ENCODE measurements at regions not wholly inside any gene's neighbourhood (a gene's known extent, or its start where the extent isn't known, plus 50 kb on each side); places are given as distances from the start of the nearest gene placed in this dataset.

DNA sequence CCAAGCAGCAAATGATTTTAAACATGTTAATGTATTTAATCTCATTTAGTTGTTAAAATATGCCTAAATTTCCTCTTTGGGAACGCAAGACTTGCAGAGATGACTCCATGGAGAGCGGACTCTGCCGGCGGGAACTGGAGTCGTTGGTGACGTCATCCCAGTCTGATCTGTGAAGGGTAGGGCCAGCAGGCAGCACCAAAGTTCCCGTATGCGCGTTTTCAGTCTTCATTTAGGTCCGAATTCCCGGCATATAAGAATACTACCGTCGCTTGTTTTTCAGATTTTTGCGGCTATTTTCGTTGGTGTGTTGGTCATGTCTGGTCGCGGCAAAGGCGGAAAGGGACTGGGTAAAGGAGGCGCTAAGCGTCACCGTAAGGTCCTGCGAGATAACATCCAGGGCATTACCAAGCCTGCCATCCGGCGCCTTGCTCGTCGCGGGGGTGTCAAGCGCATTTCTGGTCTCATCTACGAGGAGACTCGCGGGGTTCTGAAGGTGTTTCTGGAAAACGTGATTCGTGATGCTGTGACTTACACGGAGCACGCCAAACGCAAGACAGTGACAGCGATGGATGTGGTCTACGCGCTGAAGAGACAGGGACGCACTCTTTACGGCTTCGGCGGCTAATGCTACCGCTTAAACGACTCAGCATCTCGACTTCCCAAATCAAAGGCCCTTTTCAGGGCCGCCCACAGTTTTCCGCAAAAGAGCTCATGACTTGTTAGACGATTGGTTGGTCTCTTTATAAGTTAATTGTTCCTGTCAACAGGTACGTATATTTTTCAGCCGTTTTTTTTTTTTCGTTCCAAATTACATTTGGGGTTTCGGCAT lies 117.3 kb downstream of the HFE start:
- peak; percentile 87 for DNase-seq (ENCODE audit: low spot score)
- Mint-ChIP-seq H3K9me3 (ENCODE audit: unreplicated experiment) (no peaks in the 10 kb centered on the region), H3K4me1 (ENCODE audit: unreplicated experiment) (peaks cover 17% of the 10 kb centered on the region), H3K27me3 (ENCODE audit: unreplicated experiment) (peaks cover 9% of the 10 kb centered on the region), H3K36me3 (ENCODE audit: low read depth, unreplicated experiment) (peaks cover 3% of the 10 kb centered on the region), H3K4me3 (ENCODE audit: unreplicated experiment) (no peak overlapping the region), H3K27ac (ENCODE audit: unreplicated experiment) (no peak overlapping the region)
- TF ChIP-seq, protein P1, sequence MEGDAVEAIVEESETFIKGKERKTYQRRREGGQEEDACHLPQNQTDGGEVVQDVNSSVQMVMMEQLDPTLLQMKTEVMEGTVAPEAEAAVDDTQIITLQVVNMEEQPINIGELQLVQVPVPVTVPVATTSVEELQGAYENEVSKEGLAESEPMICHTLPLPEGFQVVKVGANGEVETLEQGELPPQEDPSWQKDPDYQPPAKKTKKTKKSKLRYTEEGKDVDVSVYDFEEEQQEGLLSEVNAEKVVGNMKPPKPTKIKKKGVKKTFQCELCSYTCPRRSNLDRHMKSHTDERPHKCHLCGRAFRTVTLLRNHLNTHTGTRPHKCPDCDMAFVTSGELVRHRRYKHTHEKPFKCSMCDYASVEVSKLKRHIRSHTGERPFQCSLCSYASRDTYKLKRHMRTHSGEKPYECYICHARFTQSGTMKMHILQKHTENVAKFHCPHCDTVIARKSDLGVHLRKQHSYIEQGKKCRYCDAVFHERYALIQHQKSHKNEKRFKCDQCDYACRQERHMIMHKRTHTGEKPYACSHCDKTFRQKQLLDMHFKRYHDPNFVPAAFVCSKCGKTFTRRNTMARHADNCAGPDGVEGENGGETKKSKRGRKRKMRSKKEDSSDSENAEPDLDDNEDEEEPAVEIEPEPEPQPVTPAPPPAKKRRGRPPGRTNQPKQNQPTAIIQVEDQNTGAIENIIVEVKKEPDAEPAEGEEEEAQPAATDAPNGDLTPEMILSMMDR (IDR thresholded peaks at IDR 0.05; ENCODE audit: unreplicated experiment): no peak

DNA sequence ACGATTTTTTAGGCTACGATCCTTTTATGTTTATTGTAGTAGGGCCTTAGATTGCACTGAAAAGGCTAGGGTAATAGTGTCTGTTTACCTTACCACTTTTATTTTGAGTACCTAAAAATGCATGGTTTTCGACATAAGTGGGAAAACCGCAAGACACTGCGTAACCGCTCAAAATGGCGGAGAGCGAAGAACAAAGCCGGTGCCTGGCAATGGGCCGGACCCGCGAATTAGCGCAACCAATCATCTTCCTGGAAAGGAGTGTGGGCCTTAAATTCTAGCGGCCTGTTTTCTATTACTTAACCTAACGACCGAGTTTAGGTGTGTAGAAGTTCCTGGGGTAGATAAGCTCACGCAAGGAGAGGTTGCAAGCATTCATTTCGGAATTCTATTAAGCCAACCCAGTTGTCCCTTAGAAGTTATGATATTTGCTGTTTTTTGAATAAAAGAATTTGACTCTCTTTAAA lies 118.0 kb downstream of the HFE start:
- peak; percentile 72 for DNase-seq (ENCODE audit: low spot score)
- Mint-ChIP-seq H3K27ac (ENCODE audit: unreplicated experiment) (no peak overlapping the region), H3K36me3 (ENCODE audit: low read depth, unreplicated experiment) (peaks cover 3% of the 10 kb centered on the region), H3K4me3 (ENCODE audit: unreplicated experiment) (no peak overlapping the region), H3K4me1 (ENCODE audit: unreplicated experiment) (peaks cover 11% of the 10 kb centered on the region), H3K27me3 (ENCODE audit: unreplicated experiment) (peaks cover 9% of the 10 kb centered on the region), H3K9me3 (ENCODE audit: unreplicated experiment) (no peaks in the 10 kb centered on the region)
- TF ChIP-seq, protein P1 (IDR thresholded peaks at IDR 0.05; ENCODE audit: unreplicated experiment): no peak

DNA sequence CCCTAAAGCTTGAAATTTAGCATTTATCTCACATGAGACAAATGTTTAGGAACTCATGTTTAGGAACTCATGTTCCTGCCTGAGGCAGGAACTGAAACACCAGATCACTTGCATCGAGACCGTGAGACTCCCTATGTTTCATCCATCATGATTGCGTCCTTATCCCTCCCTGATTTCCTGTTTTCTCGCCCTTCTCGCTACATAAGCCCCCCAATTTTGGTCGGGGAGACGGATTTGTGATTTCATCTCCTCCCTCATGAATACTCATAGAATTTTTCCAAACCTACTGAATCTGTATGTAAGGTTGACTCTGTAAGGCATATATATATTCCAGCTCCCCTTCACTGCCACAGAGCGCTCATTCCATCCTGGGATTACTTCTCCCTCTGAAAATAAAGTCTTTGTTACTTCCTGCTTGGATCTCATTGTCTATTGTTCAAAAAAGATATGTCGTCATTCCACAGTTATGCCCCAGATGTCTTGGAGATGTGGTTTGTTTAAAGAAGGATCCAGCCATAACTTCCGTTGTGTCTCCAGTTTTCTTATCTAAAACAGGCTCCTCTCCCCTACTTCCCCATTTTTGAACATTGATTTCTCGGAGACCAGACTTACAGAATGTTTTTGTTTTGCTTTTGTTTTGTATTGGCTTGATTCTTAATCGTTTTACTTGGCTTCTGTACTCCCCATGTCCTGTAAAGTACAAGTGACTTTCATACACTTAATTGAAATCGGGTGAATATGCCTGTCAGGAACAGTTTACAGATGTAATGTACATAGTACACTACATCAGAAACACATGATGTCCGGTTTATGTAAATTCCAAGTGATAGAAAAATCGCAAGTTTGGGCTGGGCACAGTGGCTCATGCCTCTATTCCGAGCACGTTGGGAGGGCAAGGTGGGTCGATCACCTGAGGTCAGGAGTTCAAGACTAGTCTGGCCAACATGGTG lies 118.7 kb downstream of the HFE start:
- Mint-ChIP-seq H3K4me3 (ENCODE audit: unreplicated experiment) (no peak overlapping the region), H3K9me3 (ENCODE audit: unreplicated experiment) (no peaks in the 10 kb centered on the region), H3K36me3 (ENCODE audit: low read depth, unreplicated experiment) (peaks cover 3% of the 10 kb centered on the region), H3K27ac (ENCODE audit: unreplicated experiment) (no peak overlapping the region), H3K4me1 (ENCODE audit: unreplicated experiment) (peaks cover 11% of the 10 kb centered on the region), H3K27me3 (ENCODE audit: unreplicated experiment) (peaks cover 9% of the 10 kb centered on the region)
- TF ChIP-seq, protein P1 (IDR thresholded peaks at IDR 0.05; ENCODE audit: unreplicated experiment): no peak
- DNase-seq (ENCODE audit: low spot score): no peak

DNA sequence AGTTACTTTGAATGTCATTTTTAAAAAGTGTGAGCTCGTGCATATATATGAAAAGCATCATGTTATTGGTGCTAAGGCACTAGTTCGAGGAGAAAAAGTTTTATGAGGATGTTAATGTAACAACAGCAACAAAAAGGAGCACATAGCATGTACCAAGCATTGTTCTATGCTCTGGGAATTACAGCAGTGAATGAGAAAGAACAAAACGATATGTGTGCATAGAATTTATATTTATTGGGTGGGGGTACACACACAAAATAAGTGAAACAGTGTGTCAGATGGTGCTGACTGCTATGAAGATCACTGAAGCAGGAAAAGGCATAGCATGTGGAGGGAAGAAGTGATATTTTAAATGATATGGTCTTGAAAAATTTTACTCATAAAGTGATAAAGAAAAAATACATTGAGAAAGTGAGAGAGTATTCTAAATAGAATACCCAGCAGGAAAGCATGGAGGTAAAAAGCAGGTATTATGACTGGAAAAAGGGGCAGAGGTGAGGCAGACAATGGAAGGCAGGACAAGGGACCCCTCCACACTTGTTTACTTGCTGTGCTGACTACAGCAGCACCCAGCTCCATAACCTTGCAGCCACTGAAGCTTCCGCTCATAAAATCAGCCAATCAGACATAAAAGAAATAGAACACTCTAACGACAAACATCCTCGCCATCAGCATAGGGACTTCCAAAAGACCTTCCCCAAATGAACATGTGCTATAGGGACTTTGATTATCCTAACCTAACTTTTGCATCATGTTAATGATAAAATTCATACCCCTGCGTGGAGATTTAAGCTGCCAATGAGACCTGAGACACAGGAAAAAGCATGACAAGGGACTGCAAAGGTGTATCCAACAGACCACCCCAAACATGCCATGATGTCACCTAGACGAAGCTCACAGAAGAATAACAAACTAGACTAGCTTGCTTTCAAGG lies 119.9 kb downstream of the HFE start:
- peak overlapping the region; percentile 54 for H3K4me3 Mint-ChIP-seq (ENCODE audit: unreplicated experiment)
- peaks cover 9% of the 10 kb centered on the region for H3K27me3 Mint-ChIP-seq (ENCODE audit: unreplicated experiment)
- H3K27ac Mint-ChIP-seq (ENCODE audit: unreplicated experiment): no peak overlapping the region
- no peak for DNase-seq (ENCODE audit: low spot score)
- peaks cover 8% of the 10 kb centered on the region for H3K4me1 Mint-ChIP-seq (ENCODE audit: unreplicated experiment)
- TF ChIP-seq, protein P1 (IDR thresholded peaks at IDR 0.05; ENCODE audit: unreplicated experiment): no peak
- H3K9me3 Mint-ChIP-seq (ENCODE audit: unreplicated experiment): no peaks in the 10 kb centered on the region
- H3K36me3 Mint-ChIP-seq (ENCODE audit: low read depth, unreplicated experiment): peaks cover 3% of the 10 kb centered on the region
